ENCODE measurements at regions not wholly inside any gene's neighbourhood (a gene's known extent, or its start where the extent isn't known, plus 50 kb on each side); places are given as distances from the start of the nearest gene placed in this dataset.

DNA sequence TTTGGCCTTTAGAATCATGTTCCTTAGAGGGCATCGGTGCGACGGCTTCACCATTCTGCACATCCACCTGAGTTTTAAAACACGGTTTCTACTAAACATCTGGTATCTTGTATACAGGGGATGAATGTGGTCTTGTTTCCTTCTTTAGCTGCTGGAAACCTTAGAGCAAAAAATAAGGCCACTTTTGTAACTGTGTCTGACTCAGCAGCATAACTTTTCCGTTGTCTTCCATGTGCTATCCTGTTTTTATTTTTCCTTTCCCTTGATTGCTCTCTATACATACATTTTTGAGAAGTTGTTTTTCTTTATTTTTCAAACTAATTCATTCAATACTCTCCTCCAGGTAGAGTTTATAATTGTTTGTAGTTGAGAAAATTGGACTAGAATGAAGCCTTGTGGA is 108.8 kb upstream of the PCED1B start:
- no peak for TF ChIP-seq CTCF (IDR thresholded peaks at IDR 0.05; ENCODE audit: extremely low read depth in 1 of 2, insufficient read depth in 1 of 2, low read depth in 1 of 2, low read length in 2 of 2)
- TF ChIP-seq POLR2A (IDR thresholded peaks at IDR 0.05; ENCODE audit: low read depth, low read length), result no peak
- TF ChIP-seq, protein P1, sequence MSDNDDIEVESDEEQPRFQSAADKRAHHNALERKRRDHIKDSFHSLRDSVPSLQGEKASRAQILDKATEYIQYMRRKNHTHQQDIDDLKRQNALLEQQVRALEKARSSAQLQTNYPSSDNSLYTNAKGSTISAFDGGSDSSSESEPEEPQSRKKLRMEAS (IDR thresholded peaks at IDR 0.05; ENCODE audit: insufficient read depth, insufficient read length), result no peak
- TF ChIP-seq JUN (IDR thresholded peaks at IDR 0.05; ENCODE audit: borderline replicate concordance, insufficient read depth, insufficient read length, low read depth), result no peak
- no peak for TF ChIP-seq FOS (IDR thresholded peaks at IDR 0.05; ENCODE audit: borderline replicate concordance, insufficient read depth, low read length)
- no peak for TF ChIP-seq POLR2AphosphoS5 (IDR thresholded peaks at IDR 0.05; ENCODE audit: insufficient read depth, low read depth, low read length)
- no peak for TF ChIP-seq EZH2 (IDR thresholded peaks at IDR 0.05; ENCODE audit: borderline replicate concordance, low read depth, low read length, severe bottlenecking)
- TF ChIP-seq MYC (IDR thresholded peaks at IDR 0.05; ENCODE audit: low read depth, low read length), result no peak
- TF ChIP-seq GATA2 (IDR thresholded peaks at IDR 0.05; ENCODE audit: insufficient read depth, insufficient read length, low read depth, low read length), result no peak

All from endothelial cell of umbilical vein (primary cell).